ENCODE measurements at regions not wholly inside any gene's neighbourhood (a gene's known extent, or its start where the extent isn't known, plus 50 kb on each side); places are given as distances from the start of the nearest gene placed in this dataset.

- no peak for DNase-seq (ENCODE audit: low spot score)
- peaks cover 8% of the 10 kb centered on the region for H3K4me1 Mint-ChIP-seq
- no peaks in the 10 kb centered on the region; the same call in 1 of the 2 replicates for H3K27me3 Mint-ChIP-seq (ENCODE audit: low read depth)
- H3K4me3 Mint-ChIP-seq: no peak overlapping the region
- H3K27ac Mint-ChIP-seq: no peak overlapping the region
- CTCF ChIA-PET: interaction anchor here (1.0 to 1.4 kb wide), 2 partner anchors 68 to 177 kb away, joined by 3 to 4 read pairs; no protein-coding TSS in a partner anchor
- no peak for ATAC-seq
- no peaks in the 10 kb centered on the region for H3K9me3 Mint-ChIP-seq
- TF ChIP-seq NFE2L1 (CRISPR knock-in tag; IDR thresholded peaks at IDR 0.05) (no peak), ZNF423 (CRISPR knock-in tag; IDR thresholded peaks at IDR 0.05) (no peak), ZNF317 (CRISPR knock-in tag; IDR thresholded peaks at IDR 0.05; ENCODE audit: borderline replicate concordance, low read depth) (no peak), SP1 (CRISPR knock-in tag; conservative IDR thresholded peaks at IDR 0.05) (no peak), ZNF281 (CRISPR knock-in tag; IDR thresholded peaks at IDR 0.05) (no peak), CREB1 (CRISPR knock-in tag; IDR thresholded peaks at IDR 0.05) (no peak), ZNF232 (CRISPR knock-in tag; IDR thresholded peaks at IDR 0.05) (no peak), ETV6 (CRISPR knock-in tag; IDR thresholded peaks at IDR 0.05) (no peak), TP53 (CRISPR knock-in tag; IDR thresholded peaks at IDR 0.05) (no peak), NFATC4 (CRISPR knock-in tag; IDR thresholded peaks at IDR 0.05) (no peak), CTCF (IDR thresholded peaks at IDR 0.05) (no peak), GRHL2 (CRISPR knock-in tag; IDR thresholded peaks at IDR 0.05; ENCODE audit: insufficient replicate concordance, severe bottlenecking) (no peak), ERG (CRISPR knock-in tag; IDR thresholded peaks at IDR 0.05) (no peak), ZNF121 (CRISPR knock-in tag; IDR thresholded peaks at IDR 0.05) (no peak), TEAD4 (CRISPR knock-in tag; IDR thresholded peaks at IDR 0.05) (no peak), ZNF671 (CRISPR knock-in tag; IDR thresholded peaks at IDR 0.05) (no peak), RELA (CRISPR knock-in tag; IDR thresholded peaks at IDR 0.05; ENCODE audit: borderline replicate concordance) (no peak)
- TF ChIP-seq, protein P1, sequence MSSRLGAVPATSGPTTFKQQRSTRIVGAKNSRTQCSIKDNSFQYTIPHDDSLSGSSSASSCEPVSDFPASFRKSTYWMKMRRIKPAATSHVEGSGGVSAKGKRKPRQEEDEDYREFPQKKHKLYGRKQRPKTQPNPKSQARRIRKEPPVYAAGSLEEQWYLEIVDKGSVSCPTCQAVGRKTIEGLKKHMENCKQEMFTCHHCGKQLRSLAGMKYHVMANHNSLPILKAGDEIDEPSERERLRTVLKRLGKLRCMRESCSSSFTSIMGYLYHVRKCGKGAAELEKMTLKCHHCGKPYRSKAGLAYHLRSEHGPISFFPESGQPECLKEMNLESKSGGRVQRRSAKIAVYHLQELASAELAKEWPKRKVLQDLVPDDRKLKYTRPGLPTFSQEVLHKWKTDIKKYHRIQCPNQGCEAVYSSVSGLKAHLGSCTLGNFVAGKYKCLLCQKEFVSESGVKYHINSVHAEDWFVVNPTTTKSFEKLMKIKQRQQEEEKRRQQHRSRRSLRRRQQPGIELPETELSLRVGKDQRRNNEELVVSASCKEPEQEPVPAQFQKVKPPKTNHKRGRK (CRISPR knock-in tag; IDR thresholded peaks at IDR 0.05; ENCODE audit: borderline replicate concordance): no peak
- TF ChIP-seq, protein P2, sequence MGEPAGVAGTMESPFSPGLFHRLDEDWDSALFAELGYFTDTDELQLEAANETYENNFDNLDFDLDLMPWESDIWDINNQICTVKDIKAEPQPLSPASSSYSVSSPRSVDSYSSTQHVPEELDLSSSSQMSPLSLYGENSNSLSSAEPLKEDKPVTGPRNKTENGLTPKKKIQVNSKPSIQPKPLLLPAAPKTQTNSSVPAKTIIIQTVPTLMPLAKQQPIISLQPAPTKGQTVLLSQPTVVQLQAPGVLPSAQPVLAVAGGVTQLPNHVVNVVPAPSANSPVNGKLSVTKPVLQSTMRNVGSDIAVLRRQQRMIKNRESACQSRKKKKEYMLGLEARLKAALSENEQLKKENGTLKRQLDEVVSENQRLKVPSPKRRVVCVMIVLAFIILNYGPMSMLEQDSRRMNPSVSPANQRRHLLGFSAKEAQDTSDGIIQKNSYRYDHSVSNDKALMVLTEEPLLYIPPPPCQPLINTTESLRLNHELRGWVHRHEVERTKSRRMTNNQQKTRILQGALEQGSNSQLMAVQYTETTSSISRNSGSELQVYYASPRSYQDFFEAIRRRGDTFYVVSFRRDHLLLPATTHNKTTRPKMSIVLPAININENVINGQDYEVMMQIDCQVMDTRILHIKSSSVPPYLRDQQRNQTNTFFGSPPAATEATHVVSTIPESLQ (CRISPR knock-in tag; IDR thresholded peaks at IDR 0.05): no peak
- POLR2A ChIA-PET: no interaction called here
- H3K36me3 Mint-ChIP-seq: no peaks in the 10 kb centered on the region
Observed at GRCh38 chr3:197422506-197422905, 124.1 kb upstream of the DLG1 start.
